ENCODE measurements at regions not wholly inside any gene's neighbourhood (a gene's known extent, or its start where the extent isn't known, plus 50 kb on each side); places are given as distances from the start of the nearest gene placed in this dataset.

GRCh38 chrX:10048707-10049106 is 81.5 kb downstream of the CLDN34 start:
- TF ChIP-seq CTCF (conservative IDR thresholded peaks at IDR 0.05): no peak
- no peak for TF ChIP-seq ZFX (IDR thresholded peaks at IDR 0.05)
